ENCODE measurements at regions not wholly inside any gene's neighbourhood (a gene's known extent, or its start where the extent isn't known, plus 50 kb on each side); places are given as distances from the start of the nearest gene placed in this dataset.

DNA sequence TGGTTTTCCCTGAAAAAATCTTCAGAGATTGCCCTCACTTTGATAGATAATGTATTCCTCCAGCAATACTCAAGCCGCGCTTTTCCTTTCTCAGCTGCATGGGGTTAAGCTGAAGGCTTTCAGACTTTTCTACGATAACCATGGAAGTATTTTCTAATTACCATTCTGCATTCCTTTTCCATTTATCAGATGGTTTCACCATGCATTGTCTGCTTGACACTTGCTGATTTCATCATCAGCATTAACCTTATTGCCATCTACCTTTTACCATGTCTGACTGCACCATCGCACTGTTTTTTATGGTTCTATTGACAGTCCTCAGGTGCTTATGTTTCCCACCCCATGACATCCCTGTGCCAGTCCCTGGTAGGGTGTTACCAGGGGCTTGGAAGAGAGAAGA, 91.6 kb downstream of the DMAC1 start:
- H3K4me3 ChIP-seq (ENCODE audit: low read depth, low read length): no peak overlapping the region
- TF ChIP-seq, protein P1, sequence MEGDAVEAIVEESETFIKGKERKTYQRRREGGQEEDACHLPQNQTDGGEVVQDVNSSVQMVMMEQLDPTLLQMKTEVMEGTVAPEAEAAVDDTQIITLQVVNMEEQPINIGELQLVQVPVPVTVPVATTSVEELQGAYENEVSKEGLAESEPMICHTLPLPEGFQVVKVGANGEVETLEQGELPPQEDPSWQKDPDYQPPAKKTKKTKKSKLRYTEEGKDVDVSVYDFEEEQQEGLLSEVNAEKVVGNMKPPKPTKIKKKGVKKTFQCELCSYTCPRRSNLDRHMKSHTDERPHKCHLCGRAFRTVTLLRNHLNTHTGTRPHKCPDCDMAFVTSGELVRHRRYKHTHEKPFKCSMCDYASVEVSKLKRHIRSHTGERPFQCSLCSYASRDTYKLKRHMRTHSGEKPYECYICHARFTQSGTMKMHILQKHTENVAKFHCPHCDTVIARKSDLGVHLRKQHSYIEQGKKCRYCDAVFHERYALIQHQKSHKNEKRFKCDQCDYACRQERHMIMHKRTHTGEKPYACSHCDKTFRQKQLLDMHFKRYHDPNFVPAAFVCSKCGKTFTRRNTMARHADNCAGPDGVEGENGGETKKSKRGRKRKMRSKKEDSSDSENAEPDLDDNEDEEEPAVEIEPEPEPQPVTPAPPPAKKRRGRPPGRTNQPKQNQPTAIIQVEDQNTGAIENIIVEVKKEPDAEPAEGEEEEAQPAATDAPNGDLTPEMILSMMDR (IDR thresholded peaks at IDR 0.05; ENCODE audit: insufficient read depth, low read depth, low read length): no peak
- no peak for DNase-seq (ENCODE audit: low read depth)

DNA sequence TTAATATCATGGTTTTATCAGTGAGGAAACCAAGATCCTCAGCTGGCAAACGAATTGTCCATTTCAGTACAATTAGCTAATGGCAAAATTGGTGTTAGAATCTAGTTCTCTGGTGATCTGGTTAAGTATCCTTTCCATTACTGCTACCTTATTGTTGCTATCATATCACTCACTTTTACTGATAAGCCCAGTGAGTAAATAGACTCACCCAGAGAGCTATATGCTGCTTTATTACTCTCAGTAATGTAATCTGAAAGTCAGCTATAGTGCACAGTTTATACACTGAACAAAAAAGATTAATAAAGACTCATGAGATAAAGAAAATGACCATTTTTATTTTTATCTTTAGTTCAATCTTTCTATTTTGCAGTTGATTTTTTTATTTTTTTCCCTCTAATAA, 95.0 kb downstream of the DMAC1 start:
- H3K4me3 ChIP-seq (ENCODE audit: low read depth, low read length): no peak overlapping the region
- TF ChIP-seq, protein P1 (IDR thresholded peaks at IDR 0.05; ENCODE audit: insufficient read depth, low read depth, low read length): no peak
- no peak for DNase-seq (ENCODE audit: low read depth)

DNA sequence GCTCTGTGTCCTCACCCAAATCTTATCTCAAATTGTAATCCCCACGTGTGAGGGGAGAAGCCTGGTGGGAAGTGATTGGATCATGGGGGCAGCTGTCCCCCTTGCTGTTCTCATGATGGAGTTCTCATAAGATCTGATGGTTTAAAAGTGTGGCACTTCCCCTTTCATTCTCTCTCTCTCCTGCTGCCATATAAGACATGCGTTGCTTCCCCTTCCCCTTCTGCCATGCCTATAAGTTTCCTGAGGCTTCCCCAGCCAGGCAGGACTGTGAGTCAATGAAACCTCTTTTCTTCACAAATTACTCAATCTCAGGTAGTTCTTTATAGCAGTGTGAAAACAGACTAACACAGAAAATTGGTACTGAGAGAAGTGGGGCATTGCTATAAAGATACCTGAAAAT, 107.7 kb downstream of the DMAC1 start:
- DNase-seq (ENCODE audit: low read depth): no peak
- TF ChIP-seq, protein P1 (IDR thresholded peaks at IDR 0.05; ENCODE audit: insufficient read depth, low read depth, low read length): no peak
- H3K4me3 ChIP-seq (ENCODE audit: low read depth, low read length): no peak overlapping the region

DNA sequence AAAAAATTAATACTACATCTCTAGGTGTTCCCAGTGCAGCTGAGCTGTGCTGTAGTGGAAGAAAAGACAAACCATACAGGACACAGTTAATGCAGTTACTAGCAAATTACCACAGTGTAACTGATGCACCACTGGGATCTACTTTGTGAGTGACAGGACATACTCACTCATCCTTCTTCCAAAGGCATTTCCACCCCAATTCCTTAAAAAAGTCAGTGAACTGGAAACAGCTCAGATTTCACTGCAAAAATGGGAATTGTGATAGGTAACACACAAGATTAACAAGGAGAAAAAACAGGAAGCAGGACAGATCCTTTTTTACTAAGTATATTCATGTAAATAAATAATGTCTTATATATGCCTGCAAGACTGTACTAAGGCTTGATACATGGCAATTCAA, 109.6 kb downstream of the DMAC1 start:
- TF ChIP-seq, protein P1 (IDR thresholded peaks at IDR 0.05; ENCODE audit: insufficient read depth, low read depth, low read length): no peak
- H3K4me3 ChIP-seq (ENCODE audit: low read depth, low read length): no peak overlapping the region
- no peak for DNase-seq (ENCODE audit: low read depth)

- no peak overlapping the region for H3K4me3 ChIP-seq (ENCODE audit: low read depth, low read length)
- no peak for DNase-seq (ENCODE audit: low read depth)
- TF ChIP-seq, protein P1 (IDR thresholded peaks at IDR 0.05; ENCODE audit: insufficient read depth, low read depth, low read length): no peak
Observed at GRCh38 chr9:7688626-7689025, 111.0 kb downstream of the DMAC1 start.

DNA sequence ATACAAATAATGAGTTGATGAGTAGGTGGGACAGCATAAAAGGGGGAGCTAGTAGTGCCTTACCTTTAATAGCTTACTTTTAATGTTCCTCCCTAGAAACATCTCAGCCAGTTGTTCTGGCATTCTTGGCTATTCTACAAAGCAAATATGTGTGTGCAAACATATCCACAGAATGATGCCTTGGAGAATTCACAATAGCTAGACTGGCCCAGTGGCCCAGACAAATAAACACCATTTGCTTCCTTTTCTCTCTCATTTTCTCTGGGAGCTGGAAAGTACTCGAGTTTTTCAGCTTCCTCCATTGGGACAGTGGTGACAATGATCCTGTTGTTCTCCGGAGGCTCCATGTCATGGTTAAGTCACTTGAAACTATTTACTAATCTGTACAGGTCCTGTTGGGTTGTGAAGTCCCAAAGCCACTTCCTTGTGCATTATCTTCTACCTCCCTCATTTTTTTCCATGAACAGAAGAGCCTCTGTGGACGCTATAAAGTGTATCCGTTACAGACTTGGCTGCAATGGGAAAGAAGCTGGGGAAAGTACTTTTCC, 122.9 kb downstream of the DMAC1 start:
- DNase-seq (ENCODE audit: low read depth): no peak
- no peak overlapping the region for H3K4me3 ChIP-seq (ENCODE audit: low read depth, low read length)
- TF ChIP-seq, protein P1 (IDR thresholded peaks at IDR 0.05; ENCODE audit: insufficient read depth, low read depth, low read length): no peak

- TF ChIP-seq, protein P1 (IDR thresholded peaks at IDR 0.05; ENCODE audit: insufficient read depth, low read depth, low read length): no peak
- DNase-seq (ENCODE audit: low read depth): no peak
- H3K4me3 ChIP-seq (ENCODE audit: low read depth, low read length): no peak overlapping the region
Observed at GRCh38 chr9:7671847-7672246, 127.7 kb downstream of the DMAC1 start.
